NCI-H2196 (cell line): ENCODE measurements at regions not wholly inside any gene's neighbourhood (a gene's known extent, or its start where the extent isn't known, plus 50 kb on each side); places are given as distances from the start of the nearest gene placed in this dataset.

Experiments used
- DNase-seq: peaks from one replicate; lab custom pipeline; 2025; ENCODE audit not compliant: unreplicated experiment; lab: John Stamatoyannopoulos, UW

GRCh38 chr15:45743426-45744235 lies 108.8 kb downstream of the SQOR start:
- no peak for DNase-seq

- DNase-seq, result no peak
These were observed 109.4 kb downstream of the SQOR start for GRCh38 chr15:45744236-45744589.

GRCh38 chr15:45747426-45747825 lies 112.6 kb downstream of the SQOR start:
- DNase-seq, result no peak

GRCh38 chr15:45751629-45752028 lies 116.8 kb downstream of the SQOR start:
- no peak for DNase-seq

- no peak for DNase-seq
These were observed 125.1 kb downstream of the SQOR start for GRCh38 chr15:45759936-45760335.

- no peak for DNase-seq
These were observed 127.9 kb downstream of the SQOR start for GRCh38 chr15:45762726-45763125.

GRCh38 chr15:45763170-45763869 lies 128.5 kb downstream of the SQOR start:
- DNase-seq, result no peak

- DNase-seq, result no peak
These were observed 138.3 kb downstream of the SQOR start for GRCh38 chr15:45773149-45773548.

GRCh38 chr15:45776772-45777171 lies 141.9 kb downstream of the SQOR start:
- no peak for DNase-seq

GRCh38 chr15:45777781-45778180 lies 143.0 kb downstream of the SQOR start:
- DNase-seq, result no peak

- no peak for DNase-seq
These were observed 145.5 kb downstream of the SQOR start for GRCh38 chr15:45780352-45780751.

- DNase-seq, result no peak
These were observed 149.8 kb downstream of the SQOR start for GRCh38 chr15:45784656-45785055.

GRCh38 chr15:45785897-45786296 lies 151.1 kb downstream of the SQOR start:
- no peak for DNase-seq

- DNase-seq, result no peak
These were observed 155.6 kb downstream of the SQOR start for GRCh38 chr15:45790325-45790943.

GRCh38 chr15:45794304-45794703 lies 159.5 kb downstream of the SQOR start:
- DNase-seq, result no peak

- peak; percentile 29 for DNase-seq
These were observed 160.0 kb downstream of the SQOR start for GRCh38 chr15:45794712-45795439.

- peak; percentile 32 for DNase-seq
These were observed 160.7 kb downstream of the SQOR start for GRCh38 chr15:45795440-45796069.

GRCh38 chr15:45796433-45796832 lies 161.6 kb downstream of the SQOR start:
- no peak for DNase-seq

GRCh38 chr15:45799508-45799907 lies 164.7 kb downstream of the SQOR start:
- DNase-seq, result no peak

- DNase-seq, result no peak
These were observed 166.7 kb downstream of the SQOR start for GRCh38 chr15:45801543-45801942.

GRCh38 chr15:45802140-45802539 lies 167.3 kb downstream of the SQOR start:
- DNase-seq, result peak; percentile 31
